ENCODE measurements at regions not wholly inside any gene's neighbourhood (a gene's known extent, or its start where the extent isn't known, plus 50 kb on each side); places are given as distances from the start of the nearest gene placed in this dataset.

DNA sequence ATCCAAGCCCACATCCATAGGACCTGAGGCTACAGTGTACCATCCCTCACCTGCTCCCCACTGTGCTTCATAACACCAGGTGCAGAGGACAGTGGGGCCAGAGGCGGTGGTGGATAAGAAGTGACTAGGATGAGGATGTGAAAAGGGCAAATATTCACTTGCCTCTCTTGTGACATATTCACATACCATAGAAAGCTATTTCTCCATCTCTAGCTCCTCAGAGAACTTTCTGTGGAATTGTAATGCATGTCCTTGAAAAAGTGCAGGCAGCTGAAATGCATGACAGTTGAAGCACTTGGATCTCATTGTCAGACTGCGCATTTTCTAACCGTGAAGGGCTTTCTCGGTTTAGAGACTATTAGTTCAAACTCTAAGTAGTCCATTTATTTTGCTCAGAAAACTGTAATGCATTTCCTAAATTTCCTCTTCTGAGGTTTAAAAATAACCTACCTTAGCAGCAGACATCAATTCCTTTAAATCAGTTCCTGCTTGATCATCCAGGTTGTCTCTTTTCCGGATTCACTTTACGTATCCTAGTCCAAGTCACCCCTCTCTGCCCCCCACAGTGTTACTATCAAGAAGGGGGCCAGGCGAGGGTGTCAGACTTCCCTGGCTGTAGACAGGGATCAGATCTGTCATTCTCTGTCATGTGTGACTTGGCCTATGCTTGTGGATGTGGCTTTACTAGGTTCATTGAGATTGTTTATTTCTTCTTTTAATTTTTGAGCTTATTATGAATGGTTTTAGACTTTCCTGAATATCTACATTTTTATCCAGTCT lies 984.0 kb upstream of the TMEM132C start:
- TF ChIP-seq, protein P1, sequence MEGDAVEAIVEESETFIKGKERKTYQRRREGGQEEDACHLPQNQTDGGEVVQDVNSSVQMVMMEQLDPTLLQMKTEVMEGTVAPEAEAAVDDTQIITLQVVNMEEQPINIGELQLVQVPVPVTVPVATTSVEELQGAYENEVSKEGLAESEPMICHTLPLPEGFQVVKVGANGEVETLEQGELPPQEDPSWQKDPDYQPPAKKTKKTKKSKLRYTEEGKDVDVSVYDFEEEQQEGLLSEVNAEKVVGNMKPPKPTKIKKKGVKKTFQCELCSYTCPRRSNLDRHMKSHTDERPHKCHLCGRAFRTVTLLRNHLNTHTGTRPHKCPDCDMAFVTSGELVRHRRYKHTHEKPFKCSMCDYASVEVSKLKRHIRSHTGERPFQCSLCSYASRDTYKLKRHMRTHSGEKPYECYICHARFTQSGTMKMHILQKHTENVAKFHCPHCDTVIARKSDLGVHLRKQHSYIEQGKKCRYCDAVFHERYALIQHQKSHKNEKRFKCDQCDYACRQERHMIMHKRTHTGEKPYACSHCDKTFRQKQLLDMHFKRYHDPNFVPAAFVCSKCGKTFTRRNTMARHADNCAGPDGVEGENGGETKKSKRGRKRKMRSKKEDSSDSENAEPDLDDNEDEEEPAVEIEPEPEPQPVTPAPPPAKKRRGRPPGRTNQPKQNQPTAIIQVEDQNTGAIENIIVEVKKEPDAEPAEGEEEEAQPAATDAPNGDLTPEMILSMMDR (conservative IDR thresholded peaks at IDR 0.05), result no peak
- TF ChIP-seq ZFX (IDR thresholded peaks at IDR 0.05), result no peak
